Superior temporal gyrus (tissue), 1 donor: ENCODE measurements at regions not wholly inside any gene's neighbourhood (a gene's known extent, or its start where the extent isn't known, plus 50 kb on each side); places are given as distances from the start of the nearest gene placed in this dataset.

ENCODE experiments used
- DNase-seq: peaks from one replicate; pipeline ENCODE4 v3.0.0-alpha.2; 2016; ENCODE audit errors: extremely low spot score

DNA sequence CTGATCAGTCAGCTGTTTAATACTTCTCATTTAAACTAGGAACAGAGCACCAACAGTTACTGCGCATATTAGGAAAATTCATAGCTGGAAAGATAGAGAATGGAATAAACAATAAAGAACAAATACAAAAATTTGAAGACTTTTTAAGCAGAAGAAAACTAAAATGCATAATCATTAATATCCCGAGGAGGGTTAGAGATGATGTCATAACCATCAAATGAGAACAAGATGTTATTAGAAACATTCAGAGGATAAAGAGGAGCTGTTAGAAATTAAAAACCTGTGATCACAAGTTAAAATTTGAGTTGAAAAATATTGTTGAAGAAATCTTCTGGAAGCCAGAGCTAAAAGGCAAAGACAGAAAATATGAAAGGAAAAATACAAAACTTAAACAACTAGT, 54.0 kb upstream of the ALKAL2 start:
- DNase-seq = no peak

DNA sequence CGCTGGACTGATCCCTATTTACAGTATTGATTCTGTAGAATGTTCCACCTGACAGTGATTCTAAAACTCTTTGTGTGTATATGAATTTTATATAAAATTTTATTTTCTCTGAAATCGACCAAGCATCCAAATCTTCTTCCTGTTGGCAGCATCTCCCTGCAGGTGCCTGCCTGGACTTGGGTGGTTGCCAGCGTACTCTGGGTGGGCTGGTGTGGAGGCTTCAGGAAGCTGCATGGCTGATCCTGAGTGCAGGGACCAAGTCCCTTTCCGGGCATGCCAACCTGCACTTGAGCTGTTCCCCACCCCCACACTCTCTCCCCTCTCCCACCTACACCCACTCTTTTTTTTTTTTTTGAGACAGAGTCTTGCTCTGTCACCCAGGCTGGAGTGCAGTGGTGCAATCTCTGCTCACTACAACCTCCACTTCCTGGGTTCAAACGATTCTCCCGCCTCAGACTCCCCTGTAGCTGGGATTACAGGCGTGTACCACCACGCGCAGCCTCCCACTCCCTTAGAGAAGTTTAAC, 53.2 kb upstream of the ALKAL2 start:
- no peak for DNase-seq
